ENCODE measurements at regions not wholly inside any gene's neighbourhood (a gene's known extent, or its start where the extent isn't known, plus 50 kb on each side); places are given as distances from the start of the nearest gene placed in this dataset.

DNA sequence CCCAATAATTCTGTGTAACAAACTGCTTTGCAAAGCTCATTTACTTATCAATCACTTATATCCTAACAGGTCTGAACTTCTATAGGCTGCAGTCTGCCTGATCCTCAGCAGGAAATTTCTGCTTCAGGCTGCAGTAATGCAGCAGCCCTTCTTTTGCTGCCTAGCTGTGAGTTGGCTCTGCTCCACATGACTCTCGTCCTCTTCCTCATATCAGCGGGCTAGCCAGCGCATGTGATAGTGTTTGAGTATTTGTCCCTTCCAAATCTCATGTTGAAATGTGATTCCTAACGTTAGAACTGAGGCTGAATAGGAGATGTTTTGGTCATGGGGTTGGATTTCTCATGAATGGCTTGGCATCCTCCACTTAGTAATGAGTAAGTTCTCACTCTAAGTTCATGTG lies 387.8 kb downstream of the SEMA3D start:
- Histone ChIP-seq H3K79me2 (replicated peaks; ENCODE audit: insufficient read depth) (no peaks in the 10 kb centered on the region), H3K4me1 (ENCODE audit: insufficient read depth) (no peaks in the 10 kb centered on the region), H3K9me2 (ENCODE audit: insufficient read depth) (no peaks in the 10 kb centered on the region), H3K4me3 (no peak overlapping the region), H3K4me2 (no peak overlapping the region), H3K27me3 (ENCODE audit: insufficient read depth) (no peaks in the 10 kb centered on the region), H3K27ac (ENCODE audit: low read depth) (no peak overlapping the region), H3F3A (replicated peaks; ENCODE audit: low read depth) (no peaks in the 10 kb centered on the region), H3K36me3 (ENCODE audit: insufficient read depth) (0 out of 2 replicates have a peak, but pooled peaks cover 3% of the 10 kb centered on the region), H4K20me1 (replicated peaks; ENCODE audit: insufficient read depth) (no peaks in the 10 kb centered on the region), H2AFZ (peak overlapping the region; percentile 73)
- peaks cover 15% of the 10 kb centered on the region; the same call in 2 of the 3 replicates for H3K9me3 Mint-ChIP-seq
- TF ChIP-seq NANOG (IDR thresholded peaks at IDR 0.05; ENCODE audit: borderline replicate concordance) (no peak), JUNB (IDR thresholded peaks at IDR 0.05; ENCODE audit: unreplicated experiment) (no peak), STAT1 (IDR thresholded peaks at IDR 0.05; ENCODE audit: unreplicated experiment) (no peak), POLR2AphosphoS5 (IDR thresholded peaks at IDR 0.05; ENCODE audit: low read depth) (no peak), ZNF114 (CRISPR knock-in tag; IDR thresholded peaks at IDR 0.05) (no peak), EZH2 (IDR thresholded peaks at IDR 0.05; ENCODE audit: low read depth, unreplicated experiment) (no peak), REST (IDR thresholded peaks at IDR 0.05; ENCODE audit: unreplicated experiment) (no peak), CREB1 (CRISPR knock-in tag; IDR thresholded peaks at IDR 0.05; ENCODE audit: low read depth) (no peak), CTCF (conservative IDR thresholded peaks at IDR 0.05; ENCODE audit: low read depth in 2 of 2) (no peak), EZH2phosphoT487 (IDR thresholded peaks at IDR 0.05; ENCODE audit: unreplicated experiment) (no peak), ZNF331 (CRISPR knock-in tag; IDR thresholded peaks at IDR 0.05; ENCODE audit: low read depth) (no peak)
- TF ChIP-seq, protein P1, sequence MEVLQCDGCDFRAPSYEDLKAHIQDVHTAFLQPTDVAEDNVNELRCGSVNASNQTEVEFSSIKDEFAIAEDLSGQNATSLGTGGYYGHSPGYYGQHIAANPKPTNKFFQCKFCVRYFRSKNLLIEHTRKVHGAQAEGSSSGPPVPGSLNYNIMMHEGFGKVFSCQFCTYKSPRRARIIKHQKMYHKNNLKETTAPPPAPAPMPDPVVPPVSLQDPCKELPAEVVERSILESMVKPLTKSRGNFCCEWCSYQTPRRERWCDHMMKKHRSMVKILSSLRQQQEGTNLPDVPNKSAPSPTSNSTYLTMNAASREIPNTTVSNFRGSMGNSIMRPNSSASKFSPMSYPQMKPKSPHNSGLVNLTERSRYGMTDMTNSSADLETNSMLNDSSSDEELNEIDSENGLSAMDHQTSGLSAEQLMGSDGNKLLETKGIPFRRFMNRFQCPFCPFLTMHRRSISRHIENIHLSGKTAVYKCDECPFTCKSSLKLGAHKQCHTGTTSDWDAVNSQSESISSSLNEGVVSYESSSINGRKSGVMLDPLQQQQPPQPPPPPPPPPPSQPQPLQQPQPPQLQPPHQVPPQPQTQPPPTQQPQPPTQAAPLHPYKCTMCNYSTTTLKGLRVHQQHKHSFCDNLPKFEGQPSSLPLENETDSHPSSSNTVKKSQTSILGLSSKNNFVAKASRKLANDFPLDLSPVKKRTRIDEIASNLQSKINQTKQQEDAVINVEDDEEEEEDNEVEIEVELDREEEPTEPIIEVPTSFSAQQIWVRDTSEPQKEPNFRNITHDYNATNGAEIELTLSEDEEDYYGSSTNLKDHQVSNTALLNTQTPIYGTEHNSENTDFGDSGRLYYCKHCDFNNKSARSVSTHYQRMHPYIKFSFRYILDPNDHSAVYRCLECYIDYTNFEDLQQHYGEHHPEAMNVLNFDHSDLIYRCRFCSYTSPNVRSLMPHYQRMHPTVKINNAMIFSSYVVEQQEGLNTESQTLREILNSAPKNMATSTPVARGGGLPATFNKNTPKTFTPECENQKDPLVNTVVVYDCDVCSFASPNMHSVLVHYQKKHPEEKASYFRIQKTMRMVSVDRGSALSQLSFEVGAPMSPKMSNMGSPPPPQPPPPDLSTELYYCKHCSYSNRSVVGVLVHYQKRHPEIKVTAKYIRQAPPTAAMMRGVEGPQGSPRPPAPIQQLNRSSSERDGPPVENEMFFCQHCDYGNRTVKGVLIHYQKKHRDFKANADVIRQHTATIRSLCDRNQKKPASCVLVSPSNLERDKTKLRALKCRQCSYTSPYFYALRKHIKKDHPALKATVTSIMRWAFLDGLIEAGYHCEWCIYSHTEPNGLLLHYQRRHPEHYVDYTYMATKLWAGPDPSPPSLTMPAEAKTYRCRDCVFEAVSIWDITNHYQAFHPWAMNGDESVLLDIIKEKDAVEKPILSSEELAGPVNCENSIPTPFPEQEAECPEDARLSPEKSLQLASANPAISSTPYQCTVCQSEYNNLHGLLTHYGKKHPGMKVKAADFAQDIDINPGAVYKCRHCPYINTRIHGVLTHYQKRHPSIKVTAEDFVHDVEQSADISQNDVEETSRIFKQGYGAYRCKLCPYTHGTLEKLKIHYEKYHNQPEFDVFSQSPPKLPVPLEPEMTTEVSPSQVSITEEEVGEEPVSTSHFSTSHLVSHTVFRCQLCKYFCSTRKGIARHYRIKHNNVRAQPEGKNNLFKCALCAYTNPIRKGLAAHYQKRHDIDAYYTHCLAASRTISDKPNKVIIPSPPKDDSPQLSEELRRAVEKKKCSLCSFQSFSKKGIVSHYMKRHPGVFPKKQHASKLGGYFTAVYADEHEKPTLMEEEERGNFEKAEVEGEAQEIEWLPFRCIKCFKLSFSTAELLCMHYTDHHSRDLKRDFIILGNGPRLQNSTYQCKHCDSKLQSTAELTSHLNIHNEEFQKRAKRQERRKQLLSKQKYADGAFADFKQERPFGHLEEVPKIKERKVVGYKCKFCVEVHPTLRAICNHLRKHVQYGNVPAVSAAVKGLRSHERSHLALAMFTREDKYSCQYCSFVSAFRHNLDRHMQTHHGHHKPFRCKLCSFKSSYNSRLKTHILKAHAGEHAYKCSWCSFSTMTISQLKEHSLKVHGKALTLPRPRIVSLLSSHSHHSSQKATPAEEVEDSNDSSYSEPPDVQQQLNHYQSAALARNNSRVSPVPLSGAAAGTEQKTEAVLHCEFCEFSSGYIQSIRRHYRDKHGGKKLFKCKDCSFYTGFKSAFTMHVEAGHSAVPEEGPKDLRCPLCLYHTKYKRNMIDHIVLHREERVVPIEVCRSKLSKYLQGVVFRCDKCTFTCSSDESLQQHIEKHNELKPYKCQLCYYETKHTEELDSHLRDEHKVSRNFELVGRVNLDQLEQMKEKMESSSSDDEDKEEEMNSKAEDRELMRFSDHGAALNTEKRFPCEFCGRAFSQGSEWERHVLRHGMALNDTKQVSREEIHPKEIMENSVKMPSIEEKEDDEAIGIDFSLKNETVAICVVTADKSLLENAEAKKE (CRISPR knock-in tag; IDR thresholded peaks at IDR 0.05), result no peak
- TF ChIP-seq, protein P2, sequence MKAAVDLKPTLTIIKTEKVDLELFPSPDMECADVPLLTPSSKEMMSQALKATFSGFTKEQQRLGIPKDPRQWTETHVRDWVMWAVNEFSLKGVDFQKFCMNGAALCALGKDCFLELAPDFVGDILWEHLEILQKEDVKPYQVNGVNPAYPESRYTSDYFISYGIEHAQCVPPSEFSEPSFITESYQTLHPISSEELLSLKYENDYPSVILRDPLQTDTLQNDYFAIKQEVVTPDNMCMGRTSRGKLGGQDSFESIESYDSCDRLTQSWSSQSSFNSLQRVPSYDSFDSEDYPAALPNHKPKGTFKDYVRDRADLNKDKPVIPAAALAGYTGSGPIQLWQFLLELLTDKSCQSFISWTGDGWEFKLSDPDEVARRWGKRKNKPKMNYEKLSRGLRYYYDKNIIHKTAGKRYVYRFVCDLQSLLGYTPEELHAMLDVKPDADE (IDR thresholded peaks at IDR 0.05), result no peak
- H3K4me3 Mint-ChIP-seq, result no peak overlapping the region
- DNase-seq (ENCODE audit: low spot score) (no peak), ATAC-seq (no peak)
- H3K27ac Mint-ChIP-seq, result no peak overlapping the region
- peaks cover 4% of the 10 kb centered on the region; the same call in 1 of the 3 replicates for H3K4me1 Mint-ChIP-seq
- peaks cover 8% of the 10 kb centered on the region; the same call in 2 of the 3 replicates for H3K36me3 Mint-ChIP-seq (ENCODE audit: low read depth)
- H3K27me3 Mint-ChIP-seq (ENCODE audit: insufficient read depth, low read depth, poor library complexity), result no peaks in the 10 kb centered on the region

Data from GM23338 (cell line).